ENCODE measurements at regions not wholly inside any gene's neighbourhood (a gene's known extent, or its start where the extent isn't known, plus 50 kb on each side); places are given as distances from the start of the nearest gene placed in this dataset.

DNA sequence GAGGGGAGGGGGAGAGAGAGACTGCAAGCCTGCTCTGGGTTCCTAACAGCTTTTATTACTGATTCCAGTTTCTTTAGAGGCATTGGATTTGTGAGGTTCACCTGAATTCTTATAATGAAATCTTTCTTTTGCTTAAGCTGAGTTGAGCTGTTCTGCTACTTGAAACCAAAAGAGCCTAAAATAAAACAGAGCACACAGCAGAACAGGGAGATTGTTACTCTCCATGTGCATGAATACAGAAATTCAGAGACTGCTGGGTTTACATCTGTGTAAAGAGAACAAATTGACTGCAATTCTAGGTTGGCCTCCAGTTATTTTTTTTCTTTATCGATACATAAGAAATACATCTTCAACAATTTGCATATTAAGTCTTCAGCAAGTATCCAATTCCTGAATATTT, 168.8 kb upstream of the NRIP1 start:
- in situ Hi-C loops (cut with MboI; ENCODE audit: low sequenced_read_pairs): no loop called here

DNA sequence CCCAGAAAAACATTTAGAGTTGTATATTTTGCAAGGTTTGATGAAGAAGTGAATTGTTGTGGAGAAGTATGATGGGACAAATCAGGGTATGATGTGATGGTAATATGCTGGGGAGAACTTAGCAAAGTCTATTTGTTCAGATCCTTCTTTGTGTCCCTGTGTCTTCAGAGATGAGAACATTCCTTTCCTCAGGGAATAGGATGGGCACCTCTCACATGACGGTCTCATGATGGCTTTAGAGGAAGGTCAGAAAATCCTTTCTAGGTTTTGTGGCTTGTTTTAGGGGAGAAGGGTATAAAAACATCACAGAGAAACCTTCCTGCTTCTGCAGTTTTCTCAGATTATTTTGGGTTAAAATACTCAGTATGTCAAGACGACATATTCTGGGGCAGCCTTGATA, 171.3 kb upstream of the NRIP1 start:
- in situ Hi-C loops (cut with MboI; ENCODE audit: low sequenced_read_pairs): no loop called here

DNA sequence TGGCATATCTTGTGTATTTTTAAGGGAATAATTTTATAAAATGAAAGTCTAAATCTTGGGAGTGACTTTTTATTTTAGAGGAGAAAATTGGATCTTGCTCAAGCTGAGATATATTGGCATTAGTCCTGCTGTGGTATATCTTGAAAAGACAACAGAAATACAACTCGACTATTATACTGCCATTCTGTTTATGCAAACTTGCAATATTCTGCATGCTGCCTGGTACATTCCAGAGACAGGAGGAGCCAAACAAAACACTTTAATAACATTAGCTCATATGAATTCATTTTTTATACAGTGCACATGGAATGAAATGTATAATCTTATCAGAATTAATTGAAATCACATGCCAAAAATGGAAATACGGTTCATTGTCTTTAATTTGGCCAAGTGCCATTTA, 176.0 kb upstream of the NRIP1 start:
- in situ Hi-C loops (cut with MboI; ENCODE audit: low sequenced_read_pairs): no loop called here

DNA sequence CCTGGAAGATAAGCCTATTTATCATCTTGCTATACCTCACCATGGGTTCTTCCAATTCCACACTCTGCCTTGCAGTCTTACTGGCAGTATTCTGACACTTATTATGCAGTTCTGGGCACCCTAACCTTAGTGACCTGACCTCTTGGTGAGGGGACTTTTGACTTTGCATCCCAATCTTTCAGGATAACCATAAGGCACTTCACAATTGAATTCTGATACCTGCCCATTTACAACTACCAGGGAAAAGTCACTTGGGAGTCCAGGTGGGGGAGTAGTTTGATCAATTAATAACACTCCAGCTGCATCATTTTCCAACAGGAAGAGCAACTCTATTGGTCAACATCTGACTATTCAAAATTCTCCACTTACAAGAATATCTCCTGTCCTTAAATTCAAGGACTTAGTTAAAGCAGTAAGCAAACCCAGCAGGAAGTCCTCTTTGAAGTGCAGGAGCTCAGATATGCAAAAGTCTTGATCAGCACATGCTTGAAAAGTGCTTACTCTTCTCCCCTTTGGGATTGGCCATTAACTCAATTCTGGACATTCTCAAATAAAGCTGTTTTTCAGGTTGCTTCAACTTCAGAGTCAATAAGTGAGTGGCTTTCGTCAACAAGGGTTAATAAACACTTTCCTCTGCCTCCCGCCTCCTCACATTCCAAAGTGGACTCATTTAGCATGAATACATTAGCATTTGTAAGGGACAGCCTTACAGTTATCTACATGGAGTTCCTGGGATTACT, 177.4 kb upstream of the NRIP1 start:
- in situ Hi-C loops (cut with MboI; ENCODE audit: low sequenced_read_pairs): no loop called here

DNA sequence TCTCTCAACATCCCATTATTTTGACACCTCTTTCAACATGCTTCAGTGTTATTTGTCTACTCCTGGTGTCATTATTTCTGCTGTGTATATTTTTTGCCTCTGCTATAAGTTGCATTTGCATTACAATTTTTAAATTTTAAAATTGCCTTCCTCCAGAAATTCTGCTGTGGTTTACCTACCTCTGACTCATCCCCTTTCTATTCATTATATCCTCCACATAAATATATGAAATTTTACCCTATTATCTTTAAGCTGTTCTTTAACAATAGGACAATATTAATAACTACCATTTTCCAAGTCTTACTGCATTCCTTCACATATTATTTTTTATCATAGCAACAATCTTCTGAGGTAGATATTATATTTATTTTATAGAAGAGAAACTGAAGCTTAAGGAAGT, 178.1 kb upstream of the NRIP1 start:
- in situ Hi-C loops (cut with MboI; ENCODE audit: low sequenced_read_pairs): no loop called here

DNA sequence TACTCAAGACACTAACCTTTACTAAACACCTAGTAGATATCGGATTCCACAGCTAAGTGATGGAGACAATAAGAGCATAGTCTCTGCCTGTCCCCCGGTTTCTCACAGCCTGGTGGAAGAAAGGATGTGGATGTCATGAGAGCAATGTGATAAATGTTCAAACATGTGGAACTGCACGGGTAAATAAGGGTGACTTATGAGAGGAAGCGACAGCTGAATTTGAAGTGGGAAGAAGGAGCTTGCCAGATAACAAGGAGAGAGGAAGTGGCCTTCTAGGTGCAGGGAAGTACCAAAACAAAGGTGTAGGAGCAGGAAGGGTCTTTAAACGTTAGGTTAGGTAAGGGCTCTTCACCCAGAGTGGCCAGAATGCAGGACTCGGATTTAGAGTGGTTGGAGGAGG, 178.6 kb upstream of the NRIP1 start:
- in situ Hi-C loops (cut with MboI; ENCODE audit: low sequenced_read_pairs): no loop called here

DNA sequence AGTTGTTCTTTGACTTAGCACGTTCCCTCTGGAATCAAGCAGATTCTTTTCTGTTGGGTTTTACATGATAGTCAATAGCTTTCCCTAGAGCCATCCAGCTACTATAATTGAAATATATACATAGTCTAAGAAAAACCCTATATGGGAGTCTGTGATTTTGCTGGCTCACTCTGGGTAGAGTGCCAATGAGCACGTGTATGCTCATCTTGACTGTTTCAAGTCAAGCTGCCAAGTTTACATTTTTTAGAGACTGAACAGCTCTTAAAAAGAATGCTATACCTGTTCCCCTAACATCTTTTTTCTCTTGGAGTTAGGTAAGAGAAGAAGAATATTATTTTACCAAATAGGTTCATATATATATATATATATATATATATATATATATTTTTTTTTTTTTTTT, 182.8 kb upstream of the NRIP1 start:
- in situ Hi-C loops (cut with MboI; ENCODE audit: low sequenced_read_pairs): no loop called here

DNA sequence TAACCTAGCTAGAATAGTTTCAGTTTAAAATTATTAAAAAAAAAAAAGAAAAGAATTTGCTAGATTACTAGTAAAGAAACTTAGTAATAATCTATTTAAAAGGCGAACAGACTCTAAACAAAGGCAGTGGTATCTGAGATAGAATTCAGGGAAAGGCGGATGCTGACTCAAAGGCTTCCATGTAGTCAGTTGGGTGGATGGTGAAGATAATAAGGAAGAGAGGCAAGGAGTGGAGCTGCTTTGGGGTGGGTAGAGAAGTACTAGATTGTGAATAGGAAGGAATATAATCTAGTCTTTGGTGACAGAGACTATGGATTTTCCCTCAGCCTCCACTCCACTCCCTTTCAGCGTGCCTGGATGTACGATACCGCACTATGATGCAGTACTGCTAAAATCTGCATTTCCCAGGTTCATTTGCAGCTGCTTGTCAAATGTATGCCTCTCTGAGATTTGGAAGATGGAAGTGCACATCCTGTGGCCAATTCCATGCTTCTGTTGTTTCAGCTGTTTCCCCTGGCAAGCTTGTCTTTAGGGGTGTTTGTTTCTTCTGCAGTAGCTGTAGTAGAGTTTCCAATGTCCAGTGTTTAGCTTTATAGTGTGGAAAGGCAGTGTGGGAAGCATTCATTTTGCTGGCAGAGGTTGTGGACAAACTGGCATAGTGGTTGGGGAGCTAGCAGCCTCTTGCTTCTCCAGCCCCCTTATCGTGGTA, 184.6 kb upstream of the NRIP1 start:
- in situ Hi-C loops (cut with MboI; ENCODE audit: low sequenced_read_pairs): no loop called here

DNA sequence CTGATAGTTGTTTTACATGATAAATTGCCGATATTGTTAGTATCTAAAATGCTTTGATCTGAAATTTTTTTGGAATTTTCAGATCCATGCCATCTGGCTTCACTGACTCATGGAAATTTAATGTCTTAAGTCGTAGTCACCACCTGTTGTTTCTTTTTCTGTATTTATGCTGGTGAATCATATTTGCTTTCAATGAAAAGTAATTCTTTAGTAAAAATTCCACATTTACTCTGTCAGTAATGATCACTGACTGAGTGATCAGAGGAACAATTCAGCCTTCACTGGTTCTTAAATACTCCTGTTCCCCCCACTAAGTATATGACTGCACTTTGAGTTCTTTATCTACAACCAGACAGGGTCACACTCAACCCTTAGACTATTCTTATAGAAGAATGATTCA, 185.6 kb upstream of the NRIP1 start:
- in situ Hi-C loops (cut with MboI; ENCODE audit: low sequenced_read_pairs): no loop called here

DNA sequence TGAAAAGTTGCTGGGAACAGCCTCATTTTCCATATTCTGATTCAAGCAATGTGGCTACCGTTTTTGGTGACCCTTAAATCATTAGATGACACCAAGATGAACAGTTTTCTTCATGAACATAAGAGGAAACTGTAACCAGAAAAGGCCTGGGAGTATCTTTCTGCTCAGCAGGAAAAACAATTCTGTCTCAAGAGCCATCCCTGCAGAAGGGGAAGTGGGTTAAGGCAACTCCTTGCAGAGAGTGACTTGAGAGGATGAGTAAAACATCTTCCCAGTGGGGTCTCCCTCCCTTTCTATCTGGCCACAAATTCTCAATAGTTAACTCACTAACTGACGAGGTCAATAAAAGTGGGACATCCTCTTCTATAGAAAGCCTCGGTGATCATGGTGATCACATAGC, 187.6 kb upstream of the NRIP1 start:
- in situ Hi-C loops (cut with MboI; ENCODE audit: low sequenced_read_pairs): no loop called here

DNA sequence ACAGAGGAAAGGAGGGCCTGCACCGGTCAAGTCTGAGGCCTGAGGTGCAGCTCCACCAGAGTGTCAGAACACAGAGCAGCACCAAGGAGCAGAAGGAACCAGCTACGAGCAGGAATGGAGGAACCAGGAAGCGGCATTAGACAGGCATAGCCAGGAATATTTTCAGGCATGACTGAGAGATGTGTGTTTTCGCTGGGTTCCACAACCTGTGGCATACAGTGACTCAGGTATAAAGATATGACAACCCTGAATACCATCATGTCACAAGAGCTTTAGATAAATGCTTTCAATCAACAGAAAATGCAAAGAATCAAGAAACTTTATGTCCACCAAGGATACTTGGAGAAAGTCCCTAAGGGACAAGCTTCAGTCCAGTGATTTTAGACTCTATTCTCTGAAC, 189.3 kb upstream of the NRIP1 start:
- in situ Hi-C loops (cut with MboI; ENCODE audit: low sequenced_read_pairs): no loop called here

DNA sequence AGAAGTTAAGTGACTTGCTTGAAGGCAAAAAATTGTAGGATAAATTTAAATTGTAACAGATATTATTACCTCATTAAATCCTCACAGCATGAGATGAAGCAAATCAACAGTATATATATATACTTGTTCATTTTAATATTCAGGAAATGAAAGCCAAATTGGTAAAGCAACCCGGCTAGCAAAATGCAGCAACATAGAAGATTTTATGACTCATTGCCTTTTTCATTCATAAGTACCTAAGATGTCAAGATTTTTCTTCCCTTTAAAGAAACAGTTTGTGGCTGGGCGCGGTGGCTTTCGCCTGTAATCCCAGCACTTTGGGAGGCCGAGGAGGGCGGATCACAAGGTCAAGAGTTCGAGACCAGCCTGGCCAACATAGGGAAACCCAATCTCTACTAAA, 190.5 kb upstream of the NRIP1 start:
- in situ Hi-C loops (cut with MboI; ENCODE audit: low sequenced_read_pairs): no loop called here

DNA sequence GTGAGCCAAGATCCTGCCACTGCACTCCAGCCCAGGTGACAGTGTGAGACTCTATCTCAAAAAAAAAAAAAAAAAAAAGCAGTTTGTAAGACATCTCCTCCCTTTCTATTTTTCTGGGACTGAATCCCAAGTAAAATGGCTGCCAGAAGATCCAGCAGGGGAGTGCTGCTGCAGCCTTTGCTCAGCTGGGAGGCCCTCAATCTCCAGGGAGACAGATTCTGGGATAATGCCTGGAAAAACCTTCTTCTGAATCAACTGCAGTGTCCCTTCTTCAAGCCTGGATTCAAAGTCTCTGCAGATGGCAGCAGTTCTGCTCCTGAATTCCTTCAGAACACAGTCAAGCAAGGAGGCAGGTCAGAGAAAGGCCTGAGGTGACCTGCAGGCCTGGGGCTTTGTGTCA, 191.0 kb upstream of the NRIP1 start:
- in situ Hi-C loops (cut with MboI; ENCODE audit: low sequenced_read_pairs): no loop called here

DNA sequence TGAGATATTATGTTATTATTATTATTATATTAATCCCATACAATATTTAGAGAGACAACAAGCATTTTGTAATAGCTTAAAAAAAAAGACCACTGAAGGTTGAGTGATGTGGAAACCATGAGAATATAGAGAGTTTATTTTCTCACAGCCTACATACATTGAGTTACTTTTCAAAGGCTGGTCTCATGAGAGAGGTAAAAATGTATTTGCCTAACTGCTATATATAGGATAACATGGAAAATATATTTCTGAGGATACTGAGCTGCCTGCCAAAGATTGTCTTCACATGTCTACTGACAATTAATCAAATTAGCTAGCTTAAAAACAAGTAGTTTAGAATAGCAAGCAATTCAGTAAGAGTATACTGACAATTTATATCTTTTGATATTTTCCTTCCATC, 192.2 kb upstream of the NRIP1 start:
- in situ Hi-C loops (cut with MboI; ENCODE audit: low sequenced_read_pairs): no loop called here

DNA sequence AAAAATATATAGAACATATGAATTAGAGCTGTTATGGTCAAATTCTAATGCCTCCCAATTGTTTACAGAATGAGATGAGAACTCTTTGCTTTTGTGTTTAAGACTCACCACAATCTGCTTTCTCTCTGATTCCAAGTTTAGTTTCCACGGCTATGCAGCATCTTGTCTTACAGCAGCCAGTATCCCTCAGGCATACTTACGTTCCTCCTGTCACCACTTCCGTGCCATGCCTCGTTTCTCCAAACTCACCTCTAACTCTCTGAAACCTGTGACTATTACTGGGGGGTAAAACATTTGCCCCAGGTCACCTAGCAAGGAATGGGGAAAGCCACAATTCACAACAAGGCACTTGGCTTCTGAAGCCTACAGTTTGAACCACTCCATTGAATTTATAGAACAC, 192.8 kb upstream of the NRIP1 start:
- in situ Hi-C loops (cut with MboI; ENCODE audit: low sequenced_read_pairs): no loop called here

DNA sequence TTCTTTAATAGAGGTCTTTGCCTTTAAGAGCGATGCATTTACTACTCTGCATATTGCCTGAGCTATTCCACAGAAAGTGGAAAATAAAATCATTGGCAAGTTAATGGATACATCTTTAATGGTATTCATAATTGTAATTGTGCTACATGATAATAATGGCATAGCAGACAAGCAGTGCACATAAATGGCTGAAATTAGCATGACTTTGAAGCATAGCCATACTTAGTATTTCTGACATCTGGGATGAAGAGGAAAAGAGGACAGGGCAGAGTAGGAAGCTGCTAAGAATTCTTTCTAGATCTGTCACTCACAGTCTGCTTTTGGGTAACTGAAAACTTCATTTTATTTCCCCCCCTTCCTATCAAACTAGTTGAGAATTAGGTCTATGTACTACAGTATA, 195.0 kb upstream of the NRIP1 start:
- in situ Hi-C loops (cut with MboI; ENCODE audit: low sequenced_read_pairs): no loop called here

DNA sequence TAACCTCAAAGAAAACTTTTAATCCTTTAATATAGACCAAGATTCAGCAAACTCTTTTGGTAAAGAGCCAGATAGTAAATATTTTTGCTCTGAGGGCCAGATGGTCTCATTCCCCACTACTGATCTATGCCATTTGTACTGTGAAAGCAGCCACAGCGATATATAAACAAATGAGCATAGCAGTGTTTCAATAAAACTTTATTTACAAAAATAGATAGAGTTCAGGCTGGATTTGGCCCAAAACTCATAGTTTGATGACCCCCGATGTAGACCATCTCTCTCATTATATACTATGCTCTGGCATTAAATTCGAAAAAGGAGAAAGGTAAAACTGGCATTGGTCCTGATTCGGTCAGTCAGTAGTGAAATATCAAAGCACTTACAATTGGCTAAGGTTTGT, 195.8 kb upstream of the NRIP1 start:
- in situ Hi-C loops (cut with MboI; ENCODE audit: low sequenced_read_pairs): no loop called here

DNA sequence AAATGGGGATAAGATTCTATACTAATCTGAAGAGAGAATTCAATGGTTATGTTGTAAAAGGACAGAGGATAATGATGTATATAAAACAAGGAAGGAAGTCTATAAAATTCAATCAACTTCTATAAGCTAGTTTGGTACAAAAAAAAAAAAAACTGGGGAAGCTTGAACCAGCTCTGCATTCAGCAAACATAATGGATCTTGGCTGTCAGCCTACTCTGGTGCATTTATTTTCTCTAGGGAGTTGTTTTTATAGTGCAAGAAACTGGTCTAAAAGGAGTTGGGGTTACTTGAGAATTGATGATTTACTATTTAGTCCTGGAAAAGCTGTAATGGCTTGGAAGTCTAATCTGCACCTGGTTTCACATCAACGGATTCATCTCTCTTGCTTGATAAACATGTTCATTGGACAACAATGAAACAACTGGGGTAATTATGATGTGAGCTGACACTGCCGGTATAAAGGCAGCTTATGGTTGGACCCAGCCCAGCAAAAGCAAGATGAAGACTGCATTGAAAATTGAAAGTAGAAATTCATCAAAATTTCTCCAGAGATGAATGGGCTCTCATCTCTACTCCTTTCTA, 199.4 kb upstream of the NRIP1 start:
- in situ Hi-C loops (cut with MboI; ENCODE audit: low sequenced_read_pairs): no loop called here

DNA sequence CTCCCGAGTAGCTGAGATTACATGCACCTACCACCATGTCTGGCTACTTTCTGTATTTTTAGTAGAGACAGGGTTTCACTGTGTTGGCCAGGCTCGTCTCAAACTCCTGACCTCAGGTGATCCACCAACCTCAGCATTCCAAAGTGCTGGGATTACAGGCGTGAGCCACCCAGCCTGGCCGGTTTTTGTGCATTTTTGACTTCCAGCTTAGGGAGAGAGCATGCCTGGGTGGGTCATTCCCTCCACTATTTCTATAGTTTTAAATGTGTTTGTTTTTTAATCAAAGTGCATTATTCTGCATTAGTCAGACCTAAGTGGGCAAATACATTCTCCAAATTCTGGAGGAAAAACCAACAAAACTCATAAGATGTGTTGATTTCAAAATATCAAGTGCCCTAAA, 207.4 kb upstream of the NRIP1 start:
- in situ Hi-C loops (cut with MboI; ENCODE audit: low sequenced_read_pairs): no loop called here

DNA sequence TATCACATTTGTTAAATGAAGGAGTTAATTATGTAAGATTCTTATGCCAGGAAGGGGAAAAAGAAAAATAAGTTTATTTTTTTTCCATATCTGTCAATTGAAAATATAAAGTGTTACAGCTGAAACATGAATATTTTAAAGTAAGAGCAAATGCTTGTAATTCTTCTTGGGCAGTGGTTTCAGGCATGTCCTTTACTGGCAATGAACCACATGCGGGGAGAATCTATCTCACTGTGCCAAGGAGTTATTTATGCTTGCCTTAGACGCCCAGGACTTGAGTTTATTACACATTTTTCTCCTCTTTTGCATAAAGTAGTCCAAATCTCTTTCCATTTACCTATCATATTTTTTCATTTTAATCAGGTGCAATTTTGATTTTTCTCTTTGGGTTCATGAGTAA, 207.8 kb upstream of the NRIP1 start:
- in situ Hi-C loops (cut with MboI; ENCODE audit: low sequenced_read_pairs): no loop called here

DNA sequence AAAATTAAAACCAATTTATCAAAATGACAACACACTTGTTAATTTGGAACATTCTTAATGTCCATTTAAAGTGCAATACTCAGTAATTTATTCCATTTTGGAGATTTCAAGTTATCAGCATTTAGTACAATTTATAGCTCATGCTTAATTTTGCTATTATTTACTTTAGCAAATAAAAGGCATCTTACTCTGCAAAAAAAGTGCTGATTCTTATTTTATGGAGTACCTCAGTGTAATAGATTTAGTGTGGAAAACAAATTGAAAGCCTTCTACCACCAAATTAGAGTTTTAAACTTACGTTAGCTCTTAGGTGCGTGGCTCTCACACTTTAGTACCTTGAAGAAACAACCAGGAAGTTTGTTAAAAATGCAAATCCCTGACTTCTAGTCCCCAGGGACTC, 208.4 kb upstream of the NRIP1 start:
- in situ Hi-C loops (cut with MboI; ENCODE audit: low sequenced_read_pairs): no loop called here

DNA sequence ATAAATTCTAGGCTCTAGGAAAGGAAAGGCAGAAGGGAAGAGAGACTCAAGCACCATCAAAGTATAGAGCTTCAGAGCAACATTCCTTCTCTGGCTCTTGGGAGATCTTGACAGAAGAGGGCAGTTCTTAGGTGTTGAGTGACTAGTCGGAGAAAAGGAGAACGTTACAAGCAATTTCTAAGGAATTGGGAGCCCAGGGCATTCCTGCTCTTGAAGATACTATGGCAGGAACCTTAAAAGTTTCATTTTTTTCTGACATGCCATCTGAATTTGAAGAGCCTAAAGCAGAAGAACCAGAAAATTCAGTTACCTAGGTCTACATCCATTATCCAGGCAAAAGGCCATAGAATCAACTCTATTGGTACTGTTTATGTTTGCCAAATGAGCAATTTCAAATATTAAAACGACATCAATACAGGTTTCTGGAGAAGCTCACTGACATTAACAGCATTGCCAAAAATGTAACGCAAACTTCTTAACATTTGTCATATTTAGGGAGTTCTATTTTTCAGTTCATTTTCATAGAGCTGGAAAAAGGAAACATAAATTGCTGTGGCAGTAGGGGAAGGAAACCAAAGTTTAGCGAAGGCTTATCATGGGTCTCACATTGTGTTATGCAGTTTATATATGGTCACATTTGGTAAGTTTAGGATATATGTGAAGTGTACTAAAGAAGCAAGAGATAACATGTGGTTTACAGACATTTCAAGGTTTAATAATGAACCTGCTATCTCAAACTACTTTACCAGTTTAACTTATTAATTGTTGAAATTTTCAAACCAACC, 210.1 kb upstream of the NRIP1 start:
- in situ Hi-C loops (cut with MboI; ENCODE audit: low sequenced_read_pairs): no loop called here

Data from HL-60/S4 treated with retinoic acid at 250 ng/mL for 4 days and 3 days (cell line).